GM12872 (cell line): ENCODE measurements at regions not wholly inside any gene's neighbourhood (a gene's known extent, or its start where the extent isn't known, plus 50 kb on each side); places are given as distances from the start of the nearest gene placed in this dataset.

Experiments
- CTCF ChIP-seq: IDR thresholded peaks from 3 replicates; pipeline ENCODE4 v1.5.1; 2011; ENCODE audit warnings: low read depth, mild to moderate bottlenecking, low read length, moderate library complexity; ENCODE audit not compliant: insufficient read depth

GRCh38 chr1:29460694-29461093, 224.4 kb downstream of the PTPRU start:
- no peak for TF ChIP-seq CTCF

GRCh38 chr1:29460041-29460610, 223.8 kb downstream of the PTPRU start:
- no peak for TF ChIP-seq CTCF

- TF ChIP-seq CTCF: no peak
Measured at GRCh38 chr1:29459620-29459945, 223.3 kb downstream of the PTPRU start.

GRCh38 chr1:29458737-29459619, 222.7 kb downstream of the PTPRU start:
- TF ChIP-seq CTCF: no peak

- TF ChIP-seq CTCF: no peak
Measured at GRCh38 chr1:29457496-29458368, 221.4 kb downstream of the PTPRU start.

- TF ChIP-seq CTCF: no peak
Measured at GRCh38 chr1:29456685-29457435, 220.5 kb downstream of the PTPRU start.
